NCI-H69 (cell line): ENCODE measurements at regions not wholly inside any gene's neighbourhood (a gene's known extent, or its start where the extent isn't known, plus 50 kb on each side); places are given as distances from the start of the nearest gene placed in this dataset.
A peak's percentile ranks its signal among the peaks of the same experiment; 100 is the strongest.
"Not testable (repeated sequence)": the region's sequence is repeated elsewhere in the genome, so short reads cannot be mapped to it uniquely, and the experiment has no call there.

Experiments
- DNase-seq: peaks from one replicate; lab custom pipeline; 2025; lab: John Stamatoyannopoulos, UW

DNA sequence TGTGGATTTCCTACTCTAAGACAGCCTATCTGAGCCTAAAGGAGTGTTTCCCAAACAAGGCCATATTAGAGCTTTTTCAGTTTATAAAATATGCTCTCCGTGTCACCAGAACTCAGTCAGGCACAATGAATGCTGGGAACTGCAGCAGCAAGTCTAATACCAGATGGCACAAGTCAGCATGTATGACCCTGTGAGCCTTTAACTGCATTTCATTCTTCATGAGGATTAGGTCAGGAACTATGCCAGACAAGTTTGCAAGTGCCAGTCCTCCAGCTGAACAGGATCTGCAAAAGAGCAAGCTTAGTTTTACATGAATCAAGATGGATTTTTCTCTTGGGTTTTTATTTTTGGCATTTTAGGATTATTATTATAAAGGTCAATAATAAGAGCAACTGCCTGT is 66.7 kb upstream of the SAMD5 start:
- DNase-seq: peak; percentile 10

DNA sequence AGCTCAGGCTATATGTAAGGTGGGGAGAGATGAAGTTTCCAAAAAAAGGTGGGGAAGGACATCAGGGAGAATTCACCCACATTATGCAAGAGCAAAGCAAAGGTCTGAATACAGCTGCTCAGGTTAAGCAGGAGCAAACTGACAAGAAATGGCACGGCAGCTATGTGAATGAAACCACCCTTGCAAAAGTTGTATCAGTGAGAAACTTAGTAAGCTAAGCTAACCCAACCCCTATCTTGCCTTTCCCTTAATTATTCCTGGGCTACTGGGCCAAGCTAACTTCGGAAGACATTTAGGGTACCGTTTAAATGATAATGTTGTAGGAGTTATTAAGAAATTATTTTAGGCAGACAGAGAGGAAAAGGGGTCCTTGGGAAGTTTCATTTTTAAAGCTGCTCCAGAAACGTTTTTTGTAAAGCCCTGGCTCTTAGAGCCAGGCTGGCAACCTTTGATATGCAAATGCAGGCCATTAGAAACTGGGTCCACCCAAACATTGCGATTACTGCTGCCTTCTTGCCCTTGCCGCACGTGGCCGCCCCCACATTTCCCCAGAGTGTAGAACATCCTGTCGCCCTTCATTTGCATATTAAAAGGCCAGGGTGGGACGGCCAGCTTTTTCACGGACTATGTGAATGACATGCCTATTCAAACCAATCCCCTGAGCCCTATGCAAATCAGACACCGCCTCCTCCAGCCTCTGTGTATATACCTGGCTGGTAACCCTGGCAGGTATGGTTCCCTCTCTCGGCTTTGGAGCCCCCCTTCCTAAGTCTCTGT is 60.5 kb upstream of the SAMD5 start:
- DNase-seq: peak; percentile 82

DNA sequence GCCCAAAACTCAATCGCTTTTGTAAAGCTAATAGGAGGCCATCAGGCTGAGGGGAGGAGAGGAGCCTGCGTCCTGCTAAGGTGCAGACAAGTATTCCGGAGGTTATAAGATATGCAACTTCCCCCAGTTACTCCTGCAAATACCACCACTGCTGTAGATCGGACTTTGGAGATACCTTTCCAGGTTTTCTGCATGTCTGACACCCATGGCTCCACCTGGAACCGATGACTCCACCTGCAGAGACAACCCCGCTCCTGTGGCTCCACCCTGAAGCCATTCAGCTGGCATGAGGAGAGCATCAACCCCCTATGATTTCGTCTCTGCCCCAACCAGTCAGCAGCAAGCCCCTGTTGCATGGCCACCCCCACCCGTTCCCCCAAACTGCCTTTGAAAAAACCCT is 59.7 kb upstream of the SAMD5 start:
- no peak for DNase-seq

DNA sequence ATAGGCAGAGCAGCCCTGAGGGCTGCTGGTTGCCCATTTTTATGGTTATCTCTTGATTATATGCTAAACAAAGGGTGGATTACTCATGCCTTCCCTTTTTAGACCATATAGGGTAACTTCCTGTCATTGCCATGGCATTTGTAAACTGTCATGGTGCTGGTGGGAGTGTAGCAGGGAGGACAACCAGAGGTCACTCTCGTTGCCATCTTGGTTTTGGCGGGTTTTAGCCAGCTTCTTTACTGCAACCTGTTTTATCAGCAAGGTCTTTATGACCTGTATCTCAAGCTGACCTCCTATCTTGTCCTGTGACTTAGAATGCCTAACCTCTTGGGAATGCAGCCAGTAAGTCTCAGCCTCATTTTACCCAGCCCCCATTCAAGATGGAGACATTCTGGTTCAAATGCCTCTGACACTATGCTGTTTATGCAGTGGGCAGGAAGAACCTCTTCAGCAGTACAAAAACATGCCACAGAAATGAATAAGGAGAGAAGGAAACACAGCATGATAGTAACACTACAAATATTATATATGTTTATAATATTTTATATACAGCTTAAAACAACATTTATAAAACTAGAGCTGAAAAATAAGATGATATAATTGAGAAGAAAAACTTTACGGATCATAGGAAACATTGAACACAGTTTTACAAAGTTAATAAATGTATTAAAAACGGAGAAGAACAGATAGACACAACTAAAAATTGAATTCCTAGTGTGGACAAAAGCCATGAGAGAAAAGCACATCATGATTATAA is 58.9 kb upstream of the SAMD5 start:
- DNase-seq: no peak

DNA sequence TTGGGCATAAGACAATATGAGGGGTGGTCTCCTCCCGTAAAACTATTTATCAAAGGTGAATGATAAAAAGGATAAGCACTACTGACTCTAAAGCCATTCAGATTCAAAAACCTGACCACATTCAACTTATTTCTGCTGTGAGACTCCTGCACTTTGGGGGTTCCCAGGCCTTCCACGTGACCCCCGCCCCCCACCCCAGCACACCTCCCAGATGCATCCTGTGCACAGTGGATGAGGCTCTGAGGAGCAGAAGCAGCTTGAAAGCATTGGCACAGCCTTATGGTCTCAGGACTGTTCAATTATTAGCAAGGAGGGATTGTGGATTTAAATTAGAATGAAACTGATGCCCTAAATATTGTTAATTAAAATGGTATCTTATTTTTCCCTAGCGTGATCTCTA is 55.1 kb upstream of the SAMD5 start:
- no peak for DNase-seq

DNA sequence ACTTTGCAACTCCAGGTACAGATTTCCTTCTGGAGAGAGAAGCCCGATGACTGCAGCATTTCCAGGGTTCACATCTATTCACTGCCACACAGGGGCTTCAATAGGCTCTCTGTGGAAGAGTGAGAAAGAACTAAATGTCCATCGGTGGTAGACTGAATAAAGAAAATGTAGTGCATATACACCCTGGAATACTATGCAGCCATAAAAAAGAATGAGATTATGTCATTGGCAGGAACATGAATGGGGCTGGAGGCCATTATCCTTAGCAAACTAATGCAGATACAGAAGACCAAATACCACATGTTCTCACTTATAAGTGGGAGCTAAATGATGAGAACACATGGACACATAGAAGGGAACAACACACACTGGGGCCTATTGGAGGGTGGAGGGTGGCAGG is 53.6 kb upstream of the SAMD5 start:
- DNase-seq: not testable (repeated sequence)
